ENCODE measurements at regions not wholly inside any gene's neighbourhood (a gene's known extent, or its start where the extent isn't known, plus 50 kb on each side); places are given as distances from the start of the nearest gene placed in this dataset.

GRCh38 chr10:123303581-123304337, 149.6 kb downstream of the BUB3 start:
- H3K27ac ChIP-seq = no peak overlapping the region
- H3K4me3 ChIP-seq = no peak overlapping the region
- 86% methylated on average over 6 of the region's 6 CpGs for WGBS, 2 donors
- intact Hi-C loops (cut with DNase I) = no loop called here
- H3K4me1 ChIP-seq = no peaks in the 10 kb centered on the region
- no peaks in the 10 kb centered on the region for H3K36me3 ChIP-seq
- DNase-seq = no peak
- no peaks in the 10 kb centered on the region for H3K27me3 ChIP-seq
- no peaks in the 10 kb centered on the region for H3K9me3 ChIP-seq
- no peak for TF ChIP-seq CTCF (IDR thresholded peaks at IDR 0.05)
- no peak for FAIRE-seq
- ATAC-seq = no peak

GRCh38 chr10:123305671-123306070, 151.5 kb downstream of the BUB3 start:
- intact Hi-C loops (cut with DNase I) = no loop called here
- FAIRE-seq = no peak
- no peak for TF ChIP-seq CTCF (IDR thresholded peaks at IDR 0.05)

GRCh38 chr10:123306290-123306689, 152.1 kb downstream of the BUB3 start:
- Histone ChIP-seq H3K27ac (no peak overlapping the region), H3K27me3 (no peaks in the 10 kb centered on the region), H3K36me3 (no peaks in the 10 kb centered on the region), H3K4me3 (no peak overlapping the region), H3K9me3 (no peaks in the 10 kb centered on the region), H3K4me1 (no peaks in the 10 kb centered on the region)
- intact Hi-C loops (cut with DNase I) = no loop called here
- no peak for TF ChIP-seq CTCF (IDR thresholded peaks at IDR 0.05)
- FAIRE-seq (no peak), ATAC-seq (no peak), DNase-seq (no peak)
- WGBS, 2 donors = 68 to 80% methylated on average over 7 of the region's 7 CpGs

More at GRCh38 chr10:123305671-123306070, 151.5 kb downstream of the BUB3 start:
- H3K4me1 ChIP-seq = no peaks in the 10 kb centered on the region
- H3K27ac ChIP-seq = no peak overlapping the region
- DNase-seq = no peak
- H3K9me3 ChIP-seq = no peaks in the 10 kb centered on the region
- H3K36me3 ChIP-seq = no peaks in the 10 kb centered on the region
- H3K27me3 ChIP-seq = no peaks in the 10 kb centered on the region
- no peak for ATAC-seq
- no peak overlapping the region for H3K4me3 ChIP-seq

- FAIRE-seq = no peak
- peak in 1 of 4 donors; percentile 63 for ATAC-seq
These were observed 155.5 kb downstream of the BUB3 start for GRCh38 chr10:123309731-123310130.

More at GRCh38 chr10:123309731-123310130, 155.5 kb downstream of the BUB3 start:
- Histone ChIP-seq H3K27ac (no peak overlapping the region), H3K36me3 (no peaks in the 10 kb centered on the region), H3K27me3 (no peaks in the 10 kb centered on the region), H3K4me3 (no peak overlapping the region), H3K9me3 (no peaks in the 10 kb centered on the region), H3K4me1 (no peaks in the 10 kb centered on the region)
- WGBS, 2 donors = 62 to 66% methylated on average over 6 of the region's 6 CpGs
- intact Hi-C loops (cut with DNase I) = no loop called here
- peak in 1 of 6 donors; percentile 19 for DNase-seq
- TF ChIP-seq CTCF (IDR thresholded peaks at IDR 0.05) = no peak

Measured in pancreas (tissue), 10 donors.